Stimulated activated naive CD8-positive, alpha-beta T cell treated with anti-CD3 and anti-CD28 coated beads, Interleukin-15, amount 100 ng/mL, for 72 hours (primary cell): ENCODE measurements at regions not wholly inside any gene's neighbourhood (a gene's known extent, or its start where the extent isn't known, plus 50 kb on each side); places are given as distances from the start of the nearest gene placed in this dataset.
A peak's percentile ranks its signal among the peaks of the same experiment; 100 is the strongest.

ENCODE experiments used
- ATAC-seq: fragments of 150-1000 bp; cut with Tn5 transposase; 2 replicates; pipeline ENCODE4 v1.10.0; 2021; ENCODE audit warnings: mild to moderate bottlenecking, moderate library complexity
- DNase-seq, 2 donors: peaks; one replicate each; pipeline ENCODE4 v3.0.0; 2021 to 2022
- H3K27ac Mint-ChIP-seq, 2 donors: one replicate each; pipeline ENCODE4 v1.8.0; 2022; ENCODE audit warnings: mild to moderate bottlenecking in 2 of 2, mixed read lengths in 2 of 2, moderate library complexity in 2 of 2
- H3K27me3 Mint-ChIP-seq: one replicate; pipeline ENCODE4 v1.8.0; 2022; ENCODE audit warnings: mixed read lengths
- H3K4me1 Mint-ChIP-seq: one replicate; pipeline ENCODE4 v1.8.0; 2022; ENCODE audit warnings: mild to moderate bottlenecking, mixed read lengths
- H3K4me3 Mint-ChIP-seq, 2 donors: one replicate each; pipeline ENCODE4 v1.8.0; 2022; ENCODE audit warnings: mild to moderate bottlenecking in 2 of 2, mixed read lengths in 2 of 2, moderate library complexity in 1 of 2
- H3K9me3 Mint-ChIP-seq, 2 donors: one replicate each; pipeline ENCODE4 v1.8.0; 2022; ENCODE audit warnings: mixed read lengths in 2 of 2

DNA sequence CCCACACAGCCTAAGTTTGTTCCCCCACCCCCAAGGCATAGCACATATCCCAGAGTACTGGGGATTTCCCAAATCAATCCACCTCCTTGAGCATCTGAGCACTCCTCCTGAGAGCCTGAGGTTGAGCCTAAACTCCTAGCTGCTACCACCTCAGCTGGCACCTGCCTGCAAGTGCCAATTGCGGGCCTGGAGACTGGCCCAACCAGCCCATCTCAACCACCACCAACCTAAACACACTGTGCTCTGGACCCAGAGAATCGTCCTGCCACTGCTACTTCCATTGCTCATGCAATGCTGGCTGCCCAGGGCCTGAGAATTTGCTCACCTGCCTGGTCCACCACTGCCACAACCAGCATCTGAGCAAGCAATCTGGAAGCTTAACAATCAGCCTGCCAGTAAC, 177.1 kb downstream of the FGF13 start:
- no peak overlapping the region for H3K4me3 Mint-ChIP-seq
- H3K9me3 Mint-ChIP-seq = no peaks in the 10 kb centered on the region
- H3K4me1 Mint-ChIP-seq = no peaks in the 10 kb centered on the region
- DNase-seq (no peak), ATAC-seq (no peak)
- H3K27me3 Mint-ChIP-seq = no peaks in the 10 kb centered on the region
- peak overlapping the region in 1 of 2 donors; percentile 71 for H3K27ac Mint-ChIP-seq

DNA sequence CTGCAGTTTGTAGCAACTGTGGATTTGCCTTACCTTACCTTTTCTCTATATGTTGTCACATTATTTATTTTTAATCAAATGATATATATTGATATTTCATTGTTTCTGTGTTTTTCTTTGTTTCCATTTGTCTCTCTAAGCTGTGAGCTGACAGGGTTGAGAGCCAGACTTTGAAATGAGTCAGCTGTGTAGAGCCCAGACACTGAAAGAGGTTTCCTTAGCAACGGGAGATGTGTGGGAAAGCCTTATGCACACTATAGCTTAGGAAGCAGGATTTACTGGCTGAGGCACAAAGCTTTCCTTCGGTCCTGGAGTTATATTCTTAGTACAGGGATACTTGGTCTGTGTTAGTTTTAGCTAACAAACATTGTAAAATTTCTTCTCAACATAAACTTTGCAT, 192.2 kb downstream of the FGF13 start:
- no peak overlapping the region for H3K27ac Mint-ChIP-seq
- H3K27me3 Mint-ChIP-seq = no peaks in the 10 kb centered on the region
- peaks cover 0 to 5% of the 10 kb centered on the region in 2 donors for H3K9me3 Mint-ChIP-seq
- DNase-seq (no peak), ATAC-seq (no peak)
- H3K4me1 Mint-ChIP-seq = no peaks in the 10 kb centered on the region
- no peak overlapping the region for H3K4me3 Mint-ChIP-seq

DNA sequence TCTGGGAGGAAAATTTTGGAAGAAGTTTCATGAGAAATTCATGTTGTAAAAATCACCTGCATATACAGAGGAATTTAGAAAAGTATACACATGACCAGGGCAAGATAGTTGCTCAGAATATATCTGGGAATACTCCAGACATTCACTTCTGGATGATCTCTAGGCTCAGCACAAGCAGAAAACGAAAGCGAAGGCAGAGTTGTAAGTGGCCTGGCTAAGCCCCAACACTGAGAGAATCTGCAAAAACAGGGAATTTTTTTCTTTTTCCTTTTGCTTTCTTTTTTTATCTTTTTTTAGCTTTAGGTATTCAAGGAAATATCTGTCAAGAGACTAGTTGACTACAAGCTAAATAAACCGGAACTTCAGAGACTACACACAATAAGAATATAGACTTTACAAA, 207.2 kb downstream of the FGF13 start:
- no peak overlapping the region for H3K27ac Mint-ChIP-seq
- no peak overlapping the region for H3K4me3 Mint-ChIP-seq
- no peak for DNase-seq
- ATAC-seq = no peak
- H3K9me3 Mint-ChIP-seq = no peaks in the 10 kb centered on the region
- no peaks in the 10 kb centered on the region for H3K27me3 Mint-ChIP-seq
- no peaks in the 10 kb centered on the region for H3K4me1 Mint-ChIP-seq

DNA sequence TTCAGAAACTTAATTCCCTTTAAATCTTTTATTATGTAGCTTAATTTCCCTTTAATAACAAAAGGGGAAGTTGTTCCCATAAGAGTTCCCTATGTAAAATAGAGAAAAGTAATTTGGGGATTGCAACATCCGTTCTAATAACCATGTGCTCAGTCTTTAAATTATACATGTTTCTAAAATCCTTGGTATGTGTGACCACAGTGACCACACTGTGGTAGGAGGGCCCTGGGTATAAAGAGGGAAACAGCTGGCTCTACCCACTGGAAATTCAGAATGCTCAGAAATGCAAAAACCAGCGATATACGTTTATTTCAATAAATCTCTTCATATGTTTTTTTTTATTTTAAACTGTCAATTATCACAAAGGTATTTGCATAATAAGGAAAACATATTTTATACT, 219.1 kb downstream of the FGF13 start:
- Mint-ChIP-seq H3K9me3 (no peaks in the 10 kb centered on the region), H3K27me3 (no peaks in the 10 kb centered on the region), H3K27ac (no peak overlapping the region), H3K4me3 (no peak overlapping the region), H3K4me1 (no peaks in the 10 kb centered on the region)
- ATAC-seq (no peak), DNase-seq (no peak)

DNA sequence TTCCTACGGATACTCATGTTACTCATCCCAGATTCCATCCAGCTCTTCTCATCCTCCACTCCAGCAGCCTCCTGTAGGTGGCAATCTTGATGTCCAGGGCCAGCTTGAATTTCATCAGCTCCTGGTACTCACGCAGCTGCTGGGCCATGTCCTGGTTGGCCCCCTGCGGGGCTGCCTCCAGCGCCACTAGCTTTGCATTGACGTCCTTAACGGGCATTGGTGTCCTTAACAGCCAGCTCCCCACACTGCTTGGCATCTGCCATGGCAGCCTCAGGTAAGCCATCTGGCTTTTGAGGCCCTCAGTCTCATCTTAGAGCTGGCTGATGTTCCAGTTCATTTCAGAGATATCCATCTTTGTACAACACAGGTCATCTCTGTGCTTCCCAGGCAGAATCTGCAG, 223.7 kb downstream of the FGF13 start:
- DNase-seq (no peak), ATAC-seq (no peak)
- no peaks in the 10 kb centered on the region for H3K27me3 Mint-ChIP-seq
- H3K4me3 Mint-ChIP-seq = no peak overlapping the region
- no peaks in the 10 kb centered on the region for H3K4me1 Mint-ChIP-seq
- H3K27ac Mint-ChIP-seq = no peak overlapping the region
- no peaks in the 10 kb centered on the region for H3K9me3 Mint-ChIP-seq

DNA sequence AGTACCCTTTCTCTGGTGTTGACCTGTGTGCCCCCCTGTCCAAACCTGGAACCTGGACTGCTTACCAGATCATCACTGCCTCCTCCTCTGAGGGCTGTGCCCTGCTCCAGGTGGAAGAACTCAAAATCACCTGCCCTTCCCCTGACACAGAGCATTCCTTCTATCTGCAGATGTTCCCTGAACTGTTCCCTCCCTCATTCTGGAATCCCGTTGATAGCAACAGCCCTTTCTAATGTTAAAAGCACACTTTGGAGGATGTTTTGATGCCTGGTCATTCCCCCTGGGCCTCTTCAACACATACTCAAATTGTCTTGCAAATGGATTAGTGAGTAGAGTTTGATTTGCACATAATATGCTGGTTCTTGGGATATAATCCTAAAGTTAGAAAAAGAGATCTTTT, 225.8 kb downstream of the FGF13 start:
- Mint-ChIP-seq H3K27ac (no peak overlapping the region), H3K4me3 (no peak overlapping the region), H3K4me1 (no peaks in the 10 kb centered on the region), H3K27me3 (no peaks in the 10 kb centered on the region), H3K9me3 (no peaks in the 10 kb centered on the region)
- no peak for ATAC-seq
- DNase-seq = no peak

DNA sequence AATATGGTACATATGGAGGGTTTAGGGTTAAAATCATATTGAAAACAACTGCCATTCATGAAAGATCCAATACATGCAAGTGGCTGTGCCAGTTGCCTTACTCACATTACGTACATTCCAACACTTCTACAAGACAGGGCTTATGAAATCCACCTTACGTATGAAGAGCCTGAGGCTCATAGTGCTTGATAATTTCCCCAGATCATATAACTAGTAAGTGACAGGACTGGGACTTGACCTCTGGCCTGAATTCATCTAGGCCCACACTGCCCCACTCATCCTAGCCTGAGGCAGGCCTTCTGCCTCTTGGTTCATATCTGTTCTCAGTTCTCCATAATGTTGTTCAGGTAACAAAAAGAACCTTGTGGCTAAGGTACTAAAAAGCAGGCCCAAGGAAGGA, 226.3 kb downstream of the FGF13 start:
- H3K27me3 Mint-ChIP-seq = no peaks in the 10 kb centered on the region
- DNase-seq (no peak), ATAC-seq (no peak)
- no peaks in the 10 kb centered on the region for H3K4me1 Mint-ChIP-seq
- H3K9me3 Mint-ChIP-seq = no peaks in the 10 kb centered on the region
- H3K27ac Mint-ChIP-seq = no peak overlapping the region
- no peak overlapping the region for H3K4me3 Mint-ChIP-seq

DNA sequence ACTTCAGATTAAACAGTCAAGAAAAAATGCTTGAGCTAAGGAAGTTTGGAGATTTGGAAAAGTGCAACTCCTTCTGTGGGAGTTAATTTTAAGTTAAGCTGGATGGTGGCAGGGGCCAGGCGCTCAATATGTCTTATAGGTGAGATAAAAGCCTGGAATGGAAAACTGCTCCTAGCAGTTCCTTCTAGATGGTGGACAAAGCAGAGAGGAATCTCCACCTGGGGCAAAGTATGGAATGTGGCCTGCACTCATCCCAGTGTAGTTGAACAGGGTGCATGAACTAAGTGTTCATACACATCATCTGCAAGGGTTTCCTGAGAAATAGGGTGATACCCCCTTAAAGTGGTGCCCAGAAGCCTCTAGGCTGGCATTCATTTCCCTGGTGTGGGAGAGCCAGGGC, 227.1 kb downstream of the FGF13 start:
- no peaks in the 10 kb centered on the region for H3K4me1 Mint-ChIP-seq
- DNase-seq (no peak), ATAC-seq (no peak)
- H3K9me3 Mint-ChIP-seq = no peaks in the 10 kb centered on the region
- H3K27me3 Mint-ChIP-seq = no peaks in the 10 kb centered on the region
- H3K4me3 Mint-ChIP-seq = no peak overlapping the region
- H3K27ac Mint-ChIP-seq = no peak overlapping the region

DNA sequence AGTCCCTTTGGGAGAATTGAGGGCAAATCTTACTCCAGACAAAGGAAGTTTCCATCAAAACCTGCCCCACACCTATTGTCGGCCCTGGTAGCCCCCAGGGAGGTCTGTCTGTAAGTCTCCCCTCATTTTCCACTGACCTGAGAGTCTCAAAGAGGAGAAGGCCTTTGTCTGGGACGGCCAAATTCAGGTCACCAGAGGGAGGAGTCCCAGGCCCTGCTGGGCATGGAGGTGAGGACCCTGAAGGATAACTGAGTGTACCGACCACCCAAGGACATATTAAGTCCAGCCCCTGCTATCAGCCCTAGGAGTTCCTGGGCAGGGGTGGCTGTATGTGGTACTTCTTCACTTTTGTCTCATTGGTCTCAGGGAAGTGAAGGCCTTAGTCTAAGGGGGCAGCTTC, 229.9 kb downstream of the FGF13 start:
- Mint-ChIP-seq H3K4me3 (no peak overlapping the region), H3K4me1 (no peaks in the 10 kb centered on the region), H3K27me3 (no peaks in the 10 kb centered on the region), H3K9me3 (no peaks in the 10 kb centered on the region), H3K27ac (no peak overlapping the region)
- DNase-seq (no peak), ATAC-seq (no peak)

DNA sequence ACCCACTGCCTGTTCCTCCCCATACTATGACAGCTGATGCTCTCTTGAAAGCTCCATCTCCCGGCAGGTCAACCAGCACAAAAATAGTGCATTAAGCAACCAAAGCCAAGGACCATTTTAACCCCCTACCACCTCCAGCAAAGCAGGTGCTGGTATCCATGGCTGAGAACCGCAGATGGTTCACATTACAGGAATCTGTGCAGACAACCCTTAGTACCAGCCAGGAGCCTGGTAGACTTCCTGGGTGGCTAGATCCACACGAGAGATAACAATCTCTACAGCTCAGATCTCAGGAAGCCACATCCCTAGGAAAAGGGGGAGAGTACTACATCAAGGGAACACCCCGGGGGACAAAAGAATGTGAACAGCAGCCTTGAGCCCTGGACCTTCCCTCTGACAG, 248.0 kb downstream of the FGF13 start:
- no peaks in the 10 kb centered on the region for H3K4me1 Mint-ChIP-seq
- ATAC-seq = no peak
- H3K9me3 Mint-ChIP-seq = peaks cover 0 to 5% of the 10 kb centered on the region in 2 donors
- no peak for DNase-seq
- no peak overlapping the region for H3K27ac Mint-ChIP-seq
- H3K4me3 Mint-ChIP-seq = no peak overlapping the region
- no peaks in the 10 kb centered on the region for H3K27me3 Mint-ChIP-seq
